Esophagus (tissue), 2 donors: ENCODE measurements at regions not wholly inside any gene's neighbourhood (a gene's known extent, or its start where the extent isn't known, plus 50 kb on each side); places are given as distances from the start of the nearest gene placed in this dataset.

ENCODE experiments used
- H3K27ac ChIP-seq, 2 donors: one replicate each; pipeline ENCODE4 v1.5.1; 2013; ENCODE audit warnings: low read depth in 2 of 2, mild to moderate bottlenecking in 2 of 2, inconsistent platforms in 1 of 2, low read length in 1 of 2, moderate library complexity in 1 of 2
- H3K27me3 ChIP-seq, 2 donors: one replicate each; pipeline ENCODE4 v1.6.1; 2013; ENCODE audit warnings: low read length in 2 of 2, control low read depth in 1 of 2, mild to moderate bottlenecking in 1 of 2; ENCODE audit not compliant: insufficient read depth in 2 of 2, control insufficient read depth in 1 of 2
- H3K36me3 ChIP-seq, 2 donors: one replicate each; pipeline ENCODE4 v1.6.1; 2013; ENCODE audit warnings: low read length in 1 of 2; ENCODE audit not compliant: control insufficient read depth in 2 of 2, insufficient read depth in 2 of 2
- H3K4me1 ChIP-seq, 2 donors: one replicate each; pipeline ENCODE4 v1.6.1; 2013; ENCODE audit warnings: low read length in 1 of 2; ENCODE audit not compliant: control insufficient read depth in 2 of 2, insufficient read depth in 2 of 2
- H3K4me3 ChIP-seq, 2 donors: one replicate each; pipeline ENCODE4 v1.5.1; 2013; ENCODE audit warnings: low read length in 2 of 2, mild to moderate bottlenecking in 2 of 2, low read depth in 1 of 2, moderate library complexity in 1 of 2
- H3K9me3 ChIP-seq, 2 donors: one replicate each; pipeline ENCODE4 v1.6.1; 2013; ENCODE audit warnings: mild to moderate bottlenecking in 2 of 2, low read depth in 1 of 2, low read length in 1 of 2, moderate library complexity in 1 of 2; ENCODE audit not compliant: control insufficient read depth in 2 of 2, insufficient read depth in 1 of 2
- WGBS, 2 donors: extraction: QIAGEN DNeasy Blood & Tissue Kit; methylation state at CpG; one replicate each; pipeline ENCODE4 v1.1.7; 2013; 5-methylcytosine and 5-hydroxymethylcytosine counted together
- donor health status: healthy with polysubstance abuse.
- donor health status: Bipolar disorder and iron deficiency.

DNA sequence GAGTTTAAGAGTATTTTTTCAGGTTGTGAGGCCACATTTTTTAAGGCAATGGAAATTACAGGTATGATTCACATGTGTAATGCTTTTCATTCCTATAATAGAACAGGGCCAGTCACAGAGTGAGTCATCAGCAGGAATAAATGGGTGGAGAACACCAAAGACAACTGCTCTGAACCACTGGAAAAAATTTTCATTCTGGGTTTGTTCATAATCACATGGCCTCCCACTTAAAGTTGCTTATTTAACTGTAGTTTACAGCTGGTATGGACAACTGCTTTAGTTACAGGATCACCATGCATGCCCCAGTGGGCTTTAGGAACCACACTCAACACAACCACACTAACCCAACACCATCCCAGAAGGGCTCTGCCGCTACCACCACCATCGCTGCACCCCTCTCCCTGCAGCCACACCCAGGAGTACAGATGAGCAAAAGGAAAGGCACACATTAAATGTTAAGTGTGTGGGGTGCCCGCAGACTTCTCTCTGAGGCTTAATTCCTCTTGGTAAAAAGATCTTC lies 107.0 kb upstream of the DST start:
- peak overlapping the region in 1 of 2 donors; percentile 47 for H3K27ac ChIP-seq
- H3K36me3 ChIP-seq = no peaks in the 10 kb centered on the region
- no peak overlapping the region for H3K4me3 ChIP-seq
- H3K4me1 ChIP-seq = peaks cover 0 to 2% of the 10 kb centered on the region in 2 donors
- no peaks in the 10 kb centered on the region for H3K27me3 ChIP-seq
- 77 to 80% methylated on average over 3 of the region's 3 CpGs for WGBS, 2 donors
- H3K9me3 ChIP-seq = no peaks in the 10 kb centered on the region

DNA sequence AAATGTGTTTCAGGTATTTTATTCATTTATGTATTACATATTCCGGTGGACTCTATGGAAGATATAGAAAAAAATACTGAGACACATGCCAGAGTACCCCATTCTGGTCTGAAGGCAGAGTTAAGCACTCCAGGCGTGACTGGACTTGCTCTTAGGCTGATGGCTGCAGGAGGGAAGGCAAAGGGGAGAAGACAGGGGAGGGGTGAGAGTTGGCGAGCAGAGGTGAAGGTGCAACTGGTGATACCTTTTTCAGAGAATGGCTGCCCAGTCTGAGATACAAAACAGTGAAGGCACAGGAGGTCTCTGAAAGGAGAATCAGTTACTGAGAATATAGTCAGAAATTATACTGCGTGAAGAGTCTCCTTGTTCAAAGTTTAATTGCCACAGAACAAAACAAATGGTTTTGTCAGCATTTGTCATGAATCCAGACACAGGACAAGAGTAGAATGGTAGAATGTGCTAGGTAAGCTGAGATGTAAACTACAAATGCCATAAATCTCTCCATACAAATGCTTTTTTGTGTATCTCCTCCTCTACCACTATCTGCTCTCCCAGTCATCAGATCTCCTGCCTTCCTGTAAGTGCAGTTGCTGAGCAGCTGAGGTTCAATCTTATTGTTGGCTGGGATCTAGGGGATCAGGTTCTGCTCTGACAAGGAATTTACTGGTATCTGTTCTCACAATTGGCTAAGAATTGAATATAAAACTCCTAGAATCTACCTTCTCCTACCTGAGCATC lies 104.2 kb upstream of the DST start:
- Histone ChIP-seq H3K36me3 (no peaks in the 10 kb centered on the region), H3K4me3 (no peak overlapping the region), H3K9me3 (no peaks in the 10 kb centered on the region), H3K27ac (no peak overlapping the region), H3K27me3 (no peaks in the 10 kb centered on the region), H3K4me1 (peaks cover 0 to 2% of the 10 kb centered on the region in 2 donors)
- WGBS, 2 donors = 70 to 86% methylated on average over 4 of the region's 4 CpGs

DNA sequence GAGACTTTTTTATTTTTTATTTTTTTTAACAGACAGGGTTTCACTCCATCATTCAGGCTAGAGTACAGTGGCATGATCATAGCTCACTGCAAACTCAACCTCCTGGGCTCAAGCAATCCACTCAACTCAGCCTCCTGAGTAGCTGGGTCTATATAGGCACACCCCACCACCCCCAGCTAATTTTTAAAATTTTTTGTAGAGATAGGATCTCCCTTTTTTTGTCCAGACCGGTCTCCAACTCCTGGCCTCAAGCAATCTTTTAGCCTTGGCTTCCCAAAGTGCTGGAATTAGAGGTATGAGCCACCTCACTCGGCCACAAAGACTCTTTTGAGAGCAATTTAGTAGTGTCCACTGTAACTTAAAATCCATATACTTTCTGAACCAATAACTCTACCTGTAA lies 103.3 kb upstream of the DST start:
- Histone ChIP-seq H3K4me1 (peaks cover 0 to 2% of the 10 kb centered on the region in 2 donors), H3K27me3 (no peaks in the 10 kb centered on the region), H3K27ac (no peak overlapping the region), H3K4me3 (no peak overlapping the region), H3K36me3 (no peaks in the 10 kb centered on the region), H3K9me3 (no peaks in the 10 kb centered on the region)
- WGBS, 2 donors = 81 to 90% methylated on average over 2 of the region's 2 CpGs

DNA sequence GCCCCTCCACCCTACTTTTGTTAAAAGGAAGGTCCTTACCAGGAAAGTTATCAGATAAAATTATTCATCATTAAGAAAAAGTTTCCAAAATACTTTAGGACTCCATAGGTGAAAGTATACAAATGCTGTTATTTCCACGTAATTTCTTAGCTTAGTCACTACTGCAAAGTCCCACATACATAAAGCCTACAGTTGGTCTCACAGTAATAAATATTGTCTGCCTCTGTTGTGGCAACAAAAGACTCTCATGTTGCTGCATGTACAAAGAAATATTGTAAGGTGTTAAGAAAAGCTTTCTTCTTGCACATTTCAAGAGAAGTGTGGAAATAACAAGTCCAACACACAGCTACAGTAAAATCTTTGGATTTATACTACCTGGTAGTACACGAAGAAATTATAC lies 102.4 kb upstream of the DST start:
- no peaks in the 10 kb centered on the region for H3K36me3 ChIP-seq
- no peak overlapping the region for H3K27ac ChIP-seq
- no peaks in the 10 kb centered on the region for H3K27me3 ChIP-seq
- H3K4me3 ChIP-seq = no peak overlapping the region
- 44 to 65% methylated on average over 2 of the region's 2 CpGs for WGBS, 2 donors
- H3K9me3 ChIP-seq = no peaks in the 10 kb centered on the region
- peaks cover 0 to 2% of the 10 kb centered on the region in 2 donors for H3K4me1 ChIP-seq

DNA sequence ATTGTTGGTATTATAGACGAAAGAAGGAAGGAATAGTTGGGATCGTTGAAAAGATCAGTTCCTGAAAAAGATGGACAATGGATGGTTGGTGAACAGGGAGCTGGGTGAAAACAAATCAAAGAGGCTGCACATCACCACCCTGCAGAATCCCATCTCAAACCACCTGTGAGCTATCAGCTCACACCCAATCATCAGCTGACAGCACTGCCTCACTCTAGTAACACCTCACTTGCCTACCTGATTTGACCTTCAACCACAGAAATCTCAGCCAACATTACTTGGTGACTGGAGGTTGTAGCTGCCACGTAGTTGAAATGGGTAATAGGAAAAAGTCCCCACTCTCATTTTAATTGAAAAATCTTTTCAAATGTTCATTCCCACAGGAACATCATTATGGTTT lies 101.8 kb upstream of the DST start:
- Histone ChIP-seq H3K4me3 (no peak overlapping the region), H3K9me3 (no peaks in the 10 kb centered on the region), H3K4me1 (no peaks in the 10 kb centered on the region), H3K27ac (no peak overlapping the region), H3K36me3 (no peaks in the 10 kb centered on the region), H3K27me3 (no peaks in the 10 kb centered on the region)
- 62 to 79% methylated on average over 3 of the region's 3 CpGs for WGBS, 2 donors

DNA sequence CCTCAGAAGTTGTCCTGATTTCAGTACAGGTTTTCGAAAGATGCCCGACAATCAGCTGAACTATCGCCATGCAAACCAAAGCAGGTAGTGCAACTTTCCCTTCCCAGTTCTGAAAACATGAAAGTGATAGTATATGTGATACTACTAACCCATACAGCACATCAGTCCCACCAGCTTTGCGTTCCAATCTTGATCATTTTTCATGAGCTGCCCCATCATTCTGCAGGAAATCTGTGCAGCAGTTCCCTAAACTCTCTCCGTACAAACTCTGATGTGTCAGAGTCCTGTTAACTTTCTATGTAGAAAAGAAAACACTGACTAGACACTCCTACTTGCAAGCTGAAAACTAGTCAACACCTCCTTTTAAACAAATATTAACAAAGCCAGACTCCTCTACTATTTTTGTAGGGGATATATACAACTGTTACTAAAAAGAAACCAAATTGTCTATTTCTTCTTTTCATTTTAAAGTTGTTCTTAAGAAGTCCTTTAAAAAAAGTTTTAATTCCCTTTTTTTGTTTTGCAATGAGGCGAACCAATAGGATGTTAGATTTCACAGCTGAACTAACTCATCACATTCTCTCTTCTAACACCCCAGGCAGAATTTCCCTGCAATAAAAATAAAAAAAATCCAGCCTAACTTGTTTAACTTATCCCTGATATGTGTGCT lies 99.6 kb upstream of the DST start:
- Histone ChIP-seq H3K27me3 (no peaks in the 10 kb centered on the region), H3K4me3 (peak overlapping the region in 1 of 2 donors; percentile 21), H3K36me3 (no peaks in the 10 kb centered on the region), H3K27ac (no peak overlapping the region), H3K9me3 (no peaks in the 10 kb centered on the region), H3K4me1 (no peaks in the 10 kb centered on the region)
- 20 to 32% methylated on average over 6 of the region's 6 CpGs for whole genome bisulfite sequencing, 2 donors

DNA sequence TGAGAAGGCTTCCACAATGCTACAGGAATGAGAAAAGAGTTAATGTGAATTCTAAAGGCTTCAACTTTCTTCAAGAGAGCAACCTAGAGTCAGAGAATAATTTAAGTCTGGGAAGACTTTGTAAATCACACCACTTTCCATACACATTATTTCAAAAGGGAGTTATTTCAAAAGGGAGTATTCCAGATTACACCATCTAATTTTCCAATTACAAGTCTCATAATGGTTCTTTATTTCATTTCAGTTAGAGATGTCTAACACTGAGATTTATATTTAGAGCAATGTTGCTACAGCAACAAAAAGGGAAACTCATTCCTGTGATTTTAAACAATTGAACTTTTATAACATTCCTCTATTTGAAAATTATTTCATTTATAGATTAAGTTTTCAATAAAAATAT lies 98.8 kb upstream of the DST start:
- no peaks in the 10 kb centered on the region for H3K36me3 ChIP-seq
- H3K4me3 ChIP-seq = no peak overlapping the region
- H3K4me1 ChIP-seq = no peaks in the 10 kb centered on the region
- no peaks in the 10 kb centered on the region for H3K9me3 ChIP-seq
- no peaks in the 10 kb centered on the region for H3K27me3 ChIP-seq
- H3K27ac ChIP-seq = no peak overlapping the region

DNA sequence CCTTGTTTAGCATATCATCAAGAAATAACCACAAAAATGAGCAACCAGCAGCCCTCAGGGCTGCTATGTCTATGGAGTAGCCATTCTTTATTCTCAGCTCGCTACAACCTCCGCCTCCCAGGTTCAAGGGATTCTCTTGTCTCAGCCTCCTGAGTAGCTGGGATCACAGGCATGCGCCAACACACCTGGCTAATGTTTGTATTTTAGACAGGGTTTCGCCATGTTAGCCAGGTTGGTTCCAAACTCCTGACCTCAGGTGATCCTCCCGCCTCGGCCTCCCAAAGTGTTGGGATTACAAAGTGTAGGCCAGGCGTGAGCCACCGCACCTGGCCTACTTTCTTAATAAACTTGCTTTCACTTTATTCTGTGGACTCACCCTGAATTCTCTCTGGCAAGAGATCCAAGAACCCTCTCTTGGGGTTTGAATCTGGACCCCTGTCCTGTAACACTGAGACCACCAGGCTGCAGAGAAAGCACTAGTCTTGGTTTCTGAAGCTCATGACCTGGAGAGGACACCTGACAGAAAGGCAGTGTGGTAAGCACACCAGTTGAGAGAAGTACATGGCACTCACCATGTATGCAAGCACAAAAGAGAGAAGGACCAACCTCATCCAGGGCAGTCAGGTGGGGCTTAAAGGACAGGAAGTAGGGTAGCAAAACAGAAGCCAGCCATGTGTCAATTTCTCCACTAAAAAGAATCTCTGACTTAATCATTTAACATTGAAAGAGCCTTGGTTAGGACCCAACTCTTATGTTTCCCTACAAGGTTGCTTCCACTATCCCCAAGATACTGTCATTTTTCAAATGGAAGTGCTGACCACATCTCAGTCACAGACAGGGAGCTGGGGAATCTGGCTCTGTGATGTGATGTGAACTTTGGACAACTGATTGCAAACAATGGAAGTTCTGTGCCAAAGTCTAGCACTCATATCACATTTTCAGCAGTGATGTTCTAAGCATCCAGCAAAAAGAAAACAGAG lies 97.4 kb upstream of the DST start:
- Histone ChIP-seq H3K36me3 (no peaks in the 10 kb centered on the region), H3K27ac (no peak overlapping the region), H3K4me1 (no peaks in the 10 kb centered on the region), H3K9me3 (no peaks in the 10 kb centered on the region), H3K4me3 (no peak overlapping the region), H3K27me3 (no peaks in the 10 kb centered on the region)
- WGBS, 2 donors = 96 to 97% methylated on average over 8 of the region's 8 CpGs

DNA sequence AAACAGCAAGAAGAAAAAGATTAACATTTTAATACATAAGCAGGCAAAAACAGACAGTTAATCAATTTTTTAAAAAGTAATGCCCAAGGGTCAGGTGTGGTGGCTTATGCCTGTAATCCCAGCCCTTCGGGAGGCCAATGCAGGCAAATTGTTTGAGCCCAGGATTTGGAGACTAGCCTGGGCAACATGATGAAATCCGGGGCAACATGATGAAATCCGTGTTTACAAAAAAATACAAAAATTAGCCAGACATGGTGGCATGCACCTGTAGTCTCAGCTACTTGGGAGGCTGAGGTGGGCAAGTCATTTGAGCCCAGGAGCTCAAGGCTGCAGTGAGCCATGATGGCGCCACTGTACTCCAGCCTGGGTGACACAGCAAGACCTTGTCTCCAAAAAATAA lies 94.1 kb upstream of the DST start:
- H3K4me1 ChIP-seq = no peaks in the 10 kb centered on the region
- no peaks in the 10 kb centered on the region for H3K9me3 ChIP-seq
- no peaks in the 10 kb centered on the region for H3K27me3 ChIP-seq
- no peaks in the 10 kb centered on the region for H3K36me3 ChIP-seq
- no peak overlapping the region for H3K27ac ChIP-seq
- no peak overlapping the region for H3K4me3 ChIP-seq
- WGBS, 2 donors = 78 to 88% methylated on average over 4 of the region's 4 CpGs
